GM18507 (cell line): ENCODE measurements at regions not wholly inside any gene's neighbourhood (a gene's known extent, or its start where the extent isn't known, plus 50 kb on each side); places are given as distances from the start of the nearest gene placed in this dataset.

Experiments
- DNase-seq: peaks from one replicate; pipeline ENCODE4 v3.0.0; 2011; ENCODE audit warnings: low read depth; ENCODE audit not compliant: insufficient read length; ENCODE audit errors: extremely low spot score
- FAIRE-seq: peaks from 2 replicates; lab custom pipeline; 2011; peaks lifted over from hg19 to GRCh38; lab: Jason Lieb, UNC

- FAIRE-seq (no peak), DNase-seq (no peak)
Measured at GRCh38 chr13:73428706-73429105, 369.9 kb downstream of the KLF5 start.

- FAIRE-seq: no peak
- DNase-seq: no peak
Measured at GRCh38 chr13:73428137-73428536, 369.3 kb downstream of the KLF5 start.

GRCh38 chr13:73422973-73423372 is 364.2 kb downstream of the KLF5 start:
- no peak for FAIRE-seq
- DNase-seq: no peak

GRCh38 chr13:73421310-73421912 is 362.6 kb downstream of the KLF5 start:
- FAIRE-seq (no peak), DNase-seq (no peak)

- DNase-seq (no peak), FAIRE-seq (no peak)
Measured at GRCh38 chr13:73419186-73419585, 360.4 kb downstream of the KLF5 start.

- FAIRE-seq (peak; percentile 52), DNase-seq (no peak)
Measured at GRCh38 chr13:73417012-73417615, 358.3 kb downstream of the KLF5 start.

GRCh38 chr13:73416093-73416492 is 357.3 kb downstream of the KLF5 start:
- FAIRE-seq: no peak

GRCh38 chr13:73413656-73414055 is 354.9 kb downstream of the KLF5 start:
- FAIRE-seq (no peak), DNase-seq (no peak)

More at GRCh38 chr13:73416093-73416492, 357.3 kb downstream of the KLF5 start:
- no peak for DNase-seq

GRCh38 chr13:73412933-73413332 is 354.1 kb downstream of the KLF5 start:
- FAIRE-seq: no peak
- DNase-seq: no peak

- FAIRE-seq: no peak
- no peak for DNase-seq
Measured at GRCh38 chr13:73411067-73411809, 352.4 kb downstream of the KLF5 start.

- no peak for FAIRE-seq
- no peak for DNase-seq
Measured at GRCh38 chr13:73406454-73406853, 347.6 kb downstream of the KLF5 start.

GRCh38 chr13:73404581-73404980 is 345.8 kb downstream of the KLF5 start:
- DNase-seq: no peak
- no peak for FAIRE-seq

- DNase-seq: no peak
- no peak for FAIRE-seq
Measured at GRCh38 chr13:73403355-73404120, 344.7 kb downstream of the KLF5 start.

GRCh38 chr13:73401769-73402168 is 343.0 kb downstream of the KLF5 start:
- no peak for FAIRE-seq

GRCh38 chr13:73399347-73400216 is 340.8 kb downstream of the KLF5 start:
- DNase-seq (no peak), FAIRE-seq (no peak)

More at GRCh38 chr13:73401769-73402168, 343.0 kb downstream of the KLF5 start:
- no peak for DNase-seq

- DNase-seq (no peak), FAIRE-seq (no peak)
Measured at GRCh38 chr13:73397496-73398305, 338.9 kb downstream of the KLF5 start.

- FAIRE-seq: no peak
- no peak for DNase-seq
Measured at GRCh38 chr13:73394066-73394465, 335.3 kb downstream of the KLF5 start.

GRCh38 chr13:73390100-73390499 is 331.3 kb downstream of the KLF5 start:
- FAIRE-seq (no peak), DNase-seq (no peak)
